H1 (cell line): ENCODE measurements at regions not wholly inside any gene's neighbourhood (a gene's known extent, or its start where the extent isn't known, plus 50 kb on each side); places are given as distances from the start of the nearest gene placed in this dataset.
A peak's percentile ranks its signal among the peaks of the same experiment; 100 is the strongest.

Experiments used
- CTCF ChIA-PET: fragments of 300-600 bp; sonication (Branson Sonifier 250); formaldehyde crosslinking; loops from one replicate; lab custom pipeline; 2021; ENCODE audit not compliant: partially characterized antibody; lab: Charles Lee
- POLR2A ChIA-PET: fragments of 300-600 bp; sonication (Branson Sonifier 250); formaldehyde crosslinking; loops from one replicate; lab custom pipeline; 2021; ENCODE audit warnings: inconsistent platforms; ENCODE audit not compliant: partially characterized antibody; lab: Charles Lee
- DNase-seq, 2 experiments: peaks; one replicate each; pipeline versions ENCODE4 v3.0.0 to v3.0.0-alpha.2; 2010 to 2022; ENCODE audit warnings: low spot score in 2 of 2, low read depth in 1 of 2, mixed read lengths in 1 of 2
- FAIRE-seq: peaks from 2 replicates; lab custom pipeline; 2011; peaks lifted over from hg19 to GRCh38; lab: Jason Lieb, UNC
- H2AFZ ChIP-seq: 2 replicates; pipeline ENCODE4 v1.8.1; 2012; ENCODE audit warnings: low read length, inconsistent platforms
- H2AK5ac ChIP-seq: 2 replicates; pipeline ENCODE4 v1.6.1; 2013; ENCODE audit warnings: low read depth, low read length
- H2BK120ac ChIP-seq: replicated peaks from 2 replicates; pipeline ENCODE3; 2013; ENCODE audit warnings: low read depth, low read length, inconsistent platforms
- H2BK12ac ChIP-seq: 2 replicates; pipeline ENCODE4 v1.6.1; 2013; ENCODE audit warnings: low read depth, low read length
- H2BK15ac ChIP-seq: 2 replicates; pipeline ENCODE4 v1.6.1; 2013; ENCODE audit warnings: low read length
- H2BK20ac ChIP-seq: 2 replicates; pipeline ENCODE4 v1.6.1; 2013; ENCODE audit warnings: low read length
- H2BK5ac ChIP-seq: 2 replicates; pipeline ENCODE4 v1.6.1; 2013; ENCODE audit warnings: low read depth, low read length
- H3K14ac ChIP-seq: 2 replicates; pipeline ENCODE4 v1.6.1; 2013; ENCODE audit warnings: inconsistent platforms; ENCODE audit not compliant: insufficient read length
- H3K18ac ChIP-seq: 2 replicates; pipeline ENCODE4 v1.6.1; 2013; ENCODE audit warnings: low read length; ENCODE audit errors: extremely low read depth
- H3K23ac ChIP-seq: 2 replicates; pipeline ENCODE4 v1.6.1; 2013; ENCODE audit warnings: inconsistent platforms; ENCODE audit not compliant: insufficient read length
- H3K23me2 ChIP-seq: 2 replicates; pipeline ENCODE4 v1.6.1; 2013; ENCODE audit warnings: low read depth, low read length
- H3K27ac ChIP-seq: 2 replicates; pipeline ENCODE4 v1.6.1; 2011; ENCODE audit warnings: low read depth, low read length, inconsistent platforms
- H3K27me3 ChIP-seq, 4 experiments: replicated peaks in 1 of 4; 1 replicate in 1 of 4; 2 replicates in 3 of 4; pipeline versions ENCODE4 v1.6.1 to v1.8.1; 2011 to 2013; ENCODE audit warnings: low read length in 3 of 4, mild to moderate bottlenecking in 3 of 4, inconsistent platforms in 2 of 4, mixed read lengths in 2 of 4, moderate library complexity in 1 of 4; ENCODE audit not compliant: control insufficient read depth in 3 of 4, insufficient read depth in 3 of 4; ENCODE audit errors: extremely low read depth in 1 of 4
- H3K36me3 ChIP-seq, 4 experiments: 2 replicates each; pipeline versions ENCODE4 v1.6.1 to v1.8.1; 2011 to 2013; ENCODE audit warnings: mild to moderate bottlenecking in 4 of 4, low read length in 3 of 4, moderate library complexity in 2 of 4, control low read depth in 1 of 4, inconsistent platforms in 1 of 4; ENCODE audit not compliant: insufficient read depth in 4 of 4, control insufficient read depth in 2 of 4
- H3K4ac ChIP-seq: replicated peaks from 2 replicates; pipeline ENCODE3; 2013; ENCODE audit warnings: low read length, low read depth, mixed read lengths, inconsistent platforms; ENCODE audit not compliant: insufficient read length
- H3K4me1 ChIP-seq, 4 experiments: replicated peaks in 1 of 4; 1 replicate in 1 of 4; 2 replicates in 3 of 4; pipeline versions ENCODE4 v1.6.1 to v1.8.1; 2011 to 2013; ENCODE audit warnings: low read length in 3 of 4, inconsistent platforms in 2 of 4, mixed read lengths in 1 of 4; ENCODE audit not compliant: insufficient read depth in 4 of 4, control insufficient read depth in 3 of 4
- H3K4me2 ChIP-seq, 2 experiments: 2 replicates each; pipeline versions ENCODE4 v1.6.1 to v1.8.1; 2011 to 2013; ENCODE audit warnings: low read depth in 2 of 2, low read length in 2 of 2, control low read depth in 1 of 2, inconsistent platforms in 1 of 2, mild to moderate bottlenecking in 1 of 2; ENCODE audit not compliant: insufficient read depth in 1 of 2
- H3K4me3 ChIP-seq, 4 experiments: fragments of 200-600, 300-600 bp in 1 of 4; sonication (generic), shearing (Covaris generic), sonication (Bioruptor Twin) in 1 of 4; 2 replicates each; pipeline versions ENCODE4 v1.5.1 to v1.8.1; 2011 to 2016; ENCODE audit warnings: low read length in 4 of 4, low read depth in 3 of 4, control low read depth in 2 of 4, inconsistent platforms in 2 of 4, mild to moderate bottlenecking in 2 of 4, mixed read lengths in 1 of 4, moderate library complexity in 1 of 4; ENCODE audit not compliant: insufficient read depth in 2 of 4; ENCODE audit errors: extremely low read depth in 1 of 4
- H3K56ac ChIP-seq: replicated peaks from 2 replicates; pipeline ENCODE3; 2013; ENCODE audit warnings: low read depth, mild to moderate bottlenecking, mixed read lengths, low read length, inconsistent platforms; ENCODE audit not compliant: insufficient read length
- H3K79me1 ChIP-seq: 2 replicates; pipeline ENCODE4 v1.6.1; 2013; ENCODE audit warnings: low read depth, low read length, control low read depth
- H3K79me2 ChIP-seq, 2 experiments: 2 replicates each; pipeline versions ENCODE4 v1.6.1 to v1.8.1; 2012 to 2013; ENCODE audit warnings: low read length in 2 of 2, mild to moderate bottlenecking in 2 of 2, inconsistent platforms in 1 of 2; ENCODE audit not compliant: insufficient read depth in 2 of 2, control insufficient read depth in 1 of 2
- H3K9ac ChIP-seq, 4 experiments: replicated peaks in 1 of 4; 1 replicate in 1 of 4; 2 replicates in 3 of 4; pipeline versions ENCODE4 v1.6.1 to v1.8.1; 2011 to 2013; ENCODE audit warnings: low read depth in 3 of 4, low read length in 3 of 4, control low read depth in 2 of 4, mild to moderate bottlenecking in 2 of 4, moderate library complexity in 2 of 4, inconsistent platforms in 1 of 4; ENCODE audit errors: extremely low read depth in 1 of 4
- H3K9me3 ChIP-seq, 2 experiments: 2 replicates each; pipeline versions ENCODE4 v1.6.1 to v1.8.1; 2012 to 2013; ENCODE audit warnings: mild to moderate bottlenecking in 2 of 2, moderate library complexity in 2 of 2, control low read depth in 1 of 2, inconsistent platforms in 1 of 2, low read depth in 1 of 2, low read length in 1 of 2, mixed read lengths in 1 of 2; ENCODE audit not compliant: insufficient read depth in 2 of 2
- H4K20me1 ChIP-seq, 2 experiments: replicated peaks in 1 of 2; 2 replicates each; pipeline versions ENCODE3 to v1.8.1; 2011 to 2013; ENCODE audit warnings: inconsistent platforms in 2 of 2, low read length in 2 of 2, mild to moderate bottlenecking in 1 of 2; ENCODE audit not compliant: insufficient read depth in 2 of 2, control insufficient read depth in 1 of 2
- H4K5ac ChIP-seq: 2 replicates; pipeline ENCODE4 v1.6.1; 2013; ENCODE audit warnings: low read length, low read depth, mixed read lengths, inconsistent platforms; ENCODE audit not compliant: insufficient read length
- H4K8ac ChIP-seq: 2 replicates; pipeline ENCODE4 v1.8.0; 2013; ENCODE audit warnings: mild to moderate bottlenecking, moderate library complexity, low read length, inconsistent platforms; ENCODE audit not compliant: insufficient read depth; ENCODE audit errors: extremely low read depth
- H4K91ac ChIP-seq: replicated peaks from 2 replicates; pipeline ENCODE3; 2013; ENCODE audit warnings: low read length, mixed read lengths, inconsistent platforms; ENCODE audit not compliant: insufficient read length
- SIN3A ChIP-seq, 2 experiments: IDR thresholded peaks in 1 of 2; conservative IDR thresholded peaks in 1 of 2; 2 replicates each; pipeline ENCODE4 v1.6.1; 2011 to 2012; ENCODE audit warnings: low read length in 2 of 2, improper control_type of control experiment in 1 of 2, low read depth in 1 of 2, mild to moderate bottlenecking in 1 of 2
- SIRT6 ChIP-seq: IDR thresholded peaks from one replicate; pipeline ENCODE4 v1.7.1; 2012; ENCODE audit warnings: low read length, inconsistent platforms
- WGBS, 2 experiments: shearing (Covaris generic) in 1 of 2; methylation state at CpG; one replicate each; pipeline versions ENCODE4 v1.1.6 to v1.1.7; 2013 to 2015; ENCODE audit warnings: low lambda C conversion rate in 2 of 2, mixed read lengths in 2 of 2, inconsistent platforms in 1 of 2, low coverage in 1 of 2, missing lambda C conversion rate in 1 of 2; ENCODE audit not compliant: insufficient replicate concordance in 2 of 2, insufficient coverage in 1 of 2, insufficient read length in 1 of 2; ENCODE audit errors: extremely low coverage in 1 of 2, missing lambda C conversion rate in 1 of 2; 5-methylcytosine and 5-hydroxymethylcytosine counted together

GRCh38 chr2:78928502-78928901, 97.0 kb upstream of the REG3G start:
- Histone ChIP-seq H2BK15ac (no peak overlapping the region), H3K14ac (no peak overlapping the region), H3K36me3 (no peaks in the 10 kb centered on the region), H3K27me3 (no peaks in the 10 kb centered on the region), H4K20me1 (no peaks in the 10 kb centered on the region), H3K4ac (no peak overlapping the region), H2BK20ac (no peak overlapping the region), H3K27ac (no peak overlapping the region), H3K4me3 (no peak overlapping the region), H4K5ac (no peak overlapping the region), H3K18ac (no peak overlapping the region), H2BK120ac (no peak overlapping the region), H2AFZ (0 out of 2 replicates have a peak overlapping the region, but pooled peaks have one; percentile 10), H3K23me2 (no peaks in the 10 kb centered on the region), H3K79me1 (no peaks in the 10 kb centered on the region), H2AK5ac (no peak overlapping the region), H3K4me2 (no peak overlapping the region), H2BK5ac (no peak overlapping the region), H3K9ac (no peak overlapping the region), H3K56ac (no peak overlapping the region), H4K91ac (no peak overlapping the region), H3K23ac (no peak overlapping the region), H2BK12ac (no peak overlapping the region), H3K79me2 (no peaks in the 10 kb centered on the region), H3K4me1 (no peaks in the 10 kb centered on the region), H4K8ac (no peak overlapping the region), H3K9me3 (no peaks in the 10 kb centered on the region)
- ChIA-PET CTCF (interaction anchor here (1.4 kb wide), 1 partner anchor 67 kb away, joined by 3 read pairs; no protein-coding TSS in a partner anchor), POLR2A (no interaction called here)
- WGBS, 2 experiments: 94% methylated on average over 1 of the region's 1 CpG; no CpG with 5 or more reads in 1 of the 2 experiments
- FAIRE-seq (no peak), DNase-seq (no peak)
- TF ChIP-seq SIRT6 (no peak), SIN3A (conservative IDR thresholded peaks at IDR 0.05 in 1 of 2, IDR thresholded peaks at IDR 0.05 in 1 of 2; ENCODE audit: low read depth in 1 of 2, low read length in 2 of 2) (no peak)
